ELR (cell line): ENCODE measurements at regions not wholly inside any gene's neighbourhood (a gene's known extent, or its start where the extent isn't known, plus 50 kb on each side); places are given as distances from the start of the nearest gene placed in this dataset.
"Not testable (repeated sequence)": the region's sequence is repeated elsewhere in the genome, so short reads cannot be mapped to it uniquely, and the experiment has no call there.

Experiments
- DNase-seq: peaks from one replicate; pipeline ENCODE4 v3.0.0-alpha.2; 2015; ENCODE audit warnings: low read depth

DNA sequence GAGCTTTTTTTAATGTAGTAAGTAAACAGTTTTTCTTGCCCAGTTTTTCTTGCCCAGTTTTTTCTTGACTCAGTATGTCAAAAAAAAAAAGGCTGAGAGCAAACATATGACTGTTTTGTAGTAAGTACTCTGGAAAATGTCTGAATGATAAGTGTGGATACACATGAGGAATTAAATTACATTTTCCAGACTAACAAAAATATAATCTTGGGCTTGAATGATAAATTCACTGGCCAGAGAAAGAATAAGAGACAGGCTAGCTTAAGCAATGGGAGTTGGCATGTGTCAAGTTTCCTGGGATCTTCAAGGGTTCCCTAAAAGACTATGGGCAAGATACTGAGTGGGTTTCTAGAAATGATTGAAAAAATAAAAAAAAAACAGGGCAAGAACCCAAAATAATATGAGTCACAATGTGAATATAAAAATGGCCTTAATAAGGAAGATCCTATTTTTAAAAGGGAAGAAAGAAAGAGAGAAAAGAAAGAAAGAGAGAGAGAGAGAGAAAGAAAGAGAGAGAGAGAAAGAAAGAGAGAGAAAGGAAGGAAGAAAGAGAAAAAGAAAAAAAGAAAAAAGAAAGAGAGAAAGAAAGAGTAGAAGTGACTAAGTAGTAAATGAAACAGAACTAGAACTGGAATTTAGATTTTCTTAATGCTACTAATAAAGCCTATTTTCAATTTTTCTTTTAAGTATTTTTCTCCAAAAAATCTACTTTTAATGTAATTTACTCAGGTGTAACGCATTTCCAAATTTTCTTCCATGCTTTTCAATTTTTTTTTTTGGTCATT lies 60.2 kb downstream of the TFPI2 start:
- DNase-seq, result no peak

- no peak for DNase-seq
Observed at GRCh38 chr7:93828260-93828659, 62.3 kb downstream of the TFPI2 start.

DNA sequence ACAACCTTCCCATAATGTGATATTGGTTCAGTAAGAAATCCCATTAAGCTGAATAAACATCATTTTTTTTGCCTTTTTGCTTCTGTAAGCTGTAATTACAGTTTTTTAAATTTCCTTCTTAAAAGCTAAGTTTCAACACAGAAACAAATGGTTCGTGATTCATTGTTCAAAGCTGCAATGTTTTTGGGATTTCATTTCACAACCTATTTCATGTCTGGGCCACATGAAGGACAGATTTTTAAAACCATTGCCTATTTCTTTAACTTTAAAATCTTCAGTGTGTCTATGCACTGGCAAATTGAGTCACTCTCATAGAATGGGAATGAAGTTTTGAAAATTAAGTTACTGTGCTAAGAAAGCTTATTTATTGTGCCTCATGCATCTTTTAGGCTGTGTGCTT lies 66.9 kb downstream of the TFPI2 start:
- no peak for DNase-seq

GRCh38 chr7:93821463-93821862 lies 69.1 kb downstream of the TFPI2 start:
- no peak for DNase-seq

DNA sequence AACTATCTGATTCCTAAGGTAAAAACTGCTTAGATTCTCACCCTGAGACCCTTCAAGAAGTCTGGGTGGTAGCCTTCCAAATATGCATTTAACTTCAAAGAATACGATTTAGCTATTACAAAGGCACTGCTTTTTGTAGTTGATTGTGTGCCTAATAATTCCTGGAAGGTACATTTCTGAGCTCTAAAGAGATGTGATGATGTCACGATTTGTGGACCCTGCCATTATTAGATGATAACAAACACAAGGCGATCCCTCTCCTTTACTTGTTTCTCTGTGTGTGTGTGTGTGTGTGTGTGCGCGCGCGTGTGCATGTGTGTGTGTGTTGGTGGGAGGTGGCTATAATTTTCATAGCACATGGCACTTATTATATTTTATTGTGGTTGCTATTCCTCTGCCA lies 70.9 kb downstream of the TFPI2 start:
- no peak for DNase-seq

DNA sequence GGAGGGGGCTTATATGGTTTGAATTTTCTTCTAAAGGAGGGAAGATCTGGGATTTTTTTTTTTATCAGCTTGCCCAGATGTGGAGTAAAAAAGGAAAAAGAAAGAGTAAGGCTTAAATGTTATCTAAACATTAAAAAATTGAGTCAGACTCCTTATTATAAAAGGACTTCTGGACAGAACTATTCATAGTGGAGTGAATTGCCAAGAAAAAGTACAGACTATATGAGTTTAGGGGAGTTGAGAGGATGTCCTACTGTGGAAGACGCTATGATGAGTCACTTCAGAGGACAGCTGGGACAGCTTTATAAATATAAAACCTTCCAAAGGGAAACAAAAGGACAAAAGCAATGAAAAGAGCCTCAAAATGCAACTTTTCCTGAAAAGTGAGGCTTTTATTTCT lies 73.0 kb downstream of the TFPI2 start:
- no peak for DNase-seq

- no peak for DNase-seq
Observed at GRCh38 chr7:93817004-93817403, 73.5 kb downstream of the TFPI2 start.

DNA sequence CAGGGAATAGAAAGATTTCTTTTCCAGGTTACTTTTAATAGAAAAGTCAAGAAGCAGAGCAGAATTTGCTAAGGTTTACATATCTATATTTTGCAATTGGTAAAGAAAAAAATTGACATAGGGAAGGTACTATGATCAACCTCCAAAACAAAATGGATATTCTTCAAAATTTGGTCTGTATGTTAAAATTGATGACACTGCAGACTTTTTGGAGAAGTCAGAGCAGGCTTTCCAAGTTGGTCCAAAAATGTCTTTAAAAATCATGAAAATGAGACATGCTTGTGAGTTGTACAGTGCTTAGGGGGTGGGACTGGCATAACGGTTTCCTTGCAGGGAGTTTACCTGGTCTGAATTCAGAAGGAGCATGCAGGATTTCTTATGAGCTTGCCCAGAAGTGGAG lies 77.0 kb downstream of the TFPI2 start:
- no peak for DNase-seq

GRCh38 chr7:93812061-93812460 lies 78.5 kb downstream of the TFPI2 start:
- no peak for DNase-seq

DNA sequence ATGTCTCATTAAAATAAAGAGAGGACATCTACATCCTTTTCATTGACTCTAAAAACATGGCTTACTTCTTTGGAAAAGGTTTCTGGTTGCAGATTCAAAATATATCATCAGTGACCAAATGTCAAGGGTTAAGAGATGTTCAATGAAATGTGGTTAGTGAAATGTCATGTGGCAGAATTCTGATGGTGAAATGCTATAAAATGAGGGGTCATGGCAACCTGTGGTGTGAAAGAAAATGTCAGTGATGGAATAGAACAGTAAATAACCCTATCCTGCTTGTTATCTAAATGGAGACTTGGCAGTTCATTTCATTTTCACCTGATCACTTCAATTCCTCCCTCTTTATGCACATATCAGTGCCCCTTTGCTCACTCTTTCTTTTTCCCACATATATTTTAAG lies 79.4 kb downstream of the TFPI2 start:
- DNase-seq, result no peak

DNA sequence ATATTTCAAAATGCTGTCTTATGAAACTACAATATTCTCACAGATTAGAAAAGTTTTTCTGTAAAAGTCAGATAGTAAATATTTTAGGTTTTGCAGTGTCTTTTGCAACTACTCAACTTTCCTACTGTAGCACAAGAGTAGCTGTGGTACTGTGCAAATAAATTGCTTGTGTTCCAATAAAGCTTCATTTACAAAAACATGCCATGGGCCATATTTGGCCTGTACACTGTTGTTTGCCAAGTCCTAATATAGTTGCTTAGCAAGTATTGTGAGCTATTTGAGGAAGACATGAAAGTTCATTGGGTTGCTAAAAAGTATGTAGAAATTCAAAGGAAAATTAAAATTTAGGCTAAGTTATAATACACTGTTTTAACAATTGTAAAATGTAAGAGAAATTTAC lies 80.0 kb downstream of the TFPI2 start:
- no peak for DNase-seq

GRCh38 chr7:93804726-93805125 lies 85.8 kb downstream of the TFPI2 start:
- DNase-seq, result no peak

- peak; percentile 34 for DNase-seq
Observed at GRCh38 chr7:93799750-93800357, 90.7 kb downstream of the TFPI2 start.

GRCh38 chr7:93793084-93793697 lies 97.4 kb downstream of the TFPI2 start:
- DNase-seq, result not testable (repeated sequence)

DNA sequence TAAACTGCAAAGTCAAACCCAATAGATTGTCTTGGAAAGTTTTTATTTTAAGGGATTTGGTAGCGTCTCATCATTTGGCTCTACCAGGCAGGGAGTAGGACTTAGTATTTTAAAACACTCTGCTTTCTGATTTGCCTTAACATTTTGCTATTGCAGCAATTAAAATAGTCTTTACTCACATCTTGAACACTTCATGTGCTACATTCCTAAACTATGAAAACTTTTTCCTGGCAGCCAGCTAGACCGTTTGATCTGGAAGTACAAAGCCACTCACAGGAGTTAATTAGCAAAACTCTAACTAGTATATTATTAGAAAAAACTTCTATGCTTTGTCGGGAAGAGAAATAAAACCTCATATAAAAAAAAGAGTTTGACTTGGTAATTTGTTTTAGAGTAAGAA lies 111.4 kb downstream of the TFPI2 start:
- no peak for DNase-seq

- no peak for DNase-seq
Observed at GRCh38 chr7:93778384-93778783, 112.2 kb downstream of the TFPI2 start.

DNA sequence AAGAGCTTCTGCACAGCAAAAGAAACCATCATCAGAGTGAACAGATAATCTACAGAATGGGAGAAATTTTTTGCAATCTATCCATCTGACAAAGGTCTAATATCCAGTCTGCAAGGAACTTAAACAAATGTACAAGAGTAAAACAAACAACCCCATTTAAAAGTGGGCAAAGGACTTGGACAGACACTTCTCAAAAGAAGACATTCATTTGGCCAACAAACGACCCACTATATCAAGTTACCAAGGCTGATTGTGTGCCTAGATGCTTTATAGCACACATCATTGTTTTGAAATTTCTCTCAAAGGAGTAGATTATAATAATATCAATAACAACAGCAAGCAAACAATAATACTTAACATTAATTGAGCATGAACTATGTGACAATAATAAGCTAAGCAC lies 117.1 kb downstream of the TFPI2 start:
- DNase-seq, result no peak

- DNase-seq, result no peak
Observed at GRCh38 chr7:93765475-93765874, 125.1 kb downstream of the TFPI2 start.

GRCh38 chr7:93758631-93759030 lies 131.9 kb downstream of the TFPI2 start:
- DNase-seq, result no peak

- no peak for DNase-seq
Observed at GRCh38 chr7:93757426-93757825, 133.1 kb downstream of the TFPI2 start.

DNA sequence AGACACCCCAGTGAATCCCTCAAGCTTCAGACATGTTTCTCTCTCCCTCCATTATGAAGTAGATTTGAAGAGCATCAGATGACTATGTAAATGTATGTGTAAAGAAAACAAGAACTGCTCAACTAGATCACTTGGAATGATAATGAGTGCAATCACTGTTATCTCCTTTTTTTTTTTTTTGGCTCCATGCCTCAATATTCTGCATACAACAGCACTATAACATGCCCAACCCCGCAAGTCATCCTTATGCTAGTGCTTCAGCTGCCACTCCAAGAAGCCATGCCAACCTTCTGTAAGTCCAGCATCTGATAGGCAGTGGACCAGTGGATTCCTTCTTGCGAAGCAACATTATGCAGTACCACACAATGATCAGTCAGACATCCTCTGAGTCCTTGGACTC lies 133.7 kb downstream of the TFPI2 start:
- no peak for DNase-seq

GRCh38 chr7:93751421-93751820 lies 139.1 kb downstream of the TFPI2 start:
- no peak for DNase-seq

- DNase-seq, result no peak
Observed at GRCh38 chr7:93750986-93751385, 139.6 kb downstream of the TFPI2 start.

DNA sequence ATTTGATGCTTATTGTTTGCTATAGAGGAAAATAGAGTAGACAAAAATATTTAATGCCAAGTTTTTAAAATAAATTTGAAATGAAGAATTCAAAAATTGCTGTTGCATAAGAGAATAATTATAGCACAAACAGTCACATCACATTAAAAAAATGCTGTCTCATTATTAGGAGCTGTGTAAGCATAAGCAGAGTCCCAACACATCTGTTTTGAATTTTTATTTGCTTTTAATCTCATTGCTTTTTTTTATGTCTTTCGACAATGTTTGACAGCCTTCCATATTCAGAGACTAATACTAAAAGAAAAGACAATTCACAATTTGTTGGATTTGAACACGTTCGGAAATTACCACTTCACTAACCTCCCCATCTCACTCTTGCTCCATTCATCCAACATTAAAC lies 143.5 kb downstream of the TFPI2 start:
- DNase-seq, result no peak
